Fibroblast of villous mesenchyme (primary cell): ENCODE measurements at regions not wholly inside any gene's neighbourhood (a gene's known extent, or its start where the extent isn't known, plus 50 kb on each side); places are given as distances from the start of the nearest gene placed in this dataset.
"Not testable (repeated sequence)": the region's sequence is repeated elsewhere in the genome, so short reads cannot be mapped to it uniquely, and the experiment has no call there.

Experiments used
- DNase-seq: peaks from one replicate; pipeline ENCODE4 v3.0.0-alpha.2; 2010; ENCODE audit warnings: low read depth
- H3K4me3 ChIP-seq: 2 replicates; pipeline ENCODE4 v1.5.1; 2011; ENCODE audit warnings: low read depth, mild to moderate bottlenecking, low read length
- TF ChIP-seq, protein P1 (sequence below): IDR thresholded peaks from 2 replicates; pipeline ENCODE4 v1.5.1; 2012; ENCODE audit warnings: low read depth, mild to moderate bottlenecking, low read length; ENCODE audit not compliant: insufficient read depth

DNA sequence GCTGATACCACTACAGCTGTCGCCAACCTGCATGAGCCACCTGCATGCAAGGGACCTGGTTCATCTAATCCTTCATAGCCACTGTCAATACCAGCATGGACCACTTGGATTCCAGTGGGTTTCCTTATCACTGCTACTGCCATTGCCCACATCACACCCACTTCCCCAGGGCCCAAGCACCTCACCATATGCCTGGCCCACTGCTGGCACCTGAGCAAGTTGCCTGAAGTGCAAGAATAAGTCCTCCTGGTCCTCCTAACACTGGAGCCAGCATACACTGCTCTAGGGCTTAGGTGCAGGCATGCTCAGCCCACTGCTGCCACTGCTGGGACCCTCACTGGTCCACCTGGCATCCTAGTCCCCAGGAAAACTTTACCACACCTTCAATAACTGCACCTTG, 1136.8 kb upstream of the ADGRL4 start:
- no peak for DNase-seq
- TF ChIP-seq, protein P1, sequence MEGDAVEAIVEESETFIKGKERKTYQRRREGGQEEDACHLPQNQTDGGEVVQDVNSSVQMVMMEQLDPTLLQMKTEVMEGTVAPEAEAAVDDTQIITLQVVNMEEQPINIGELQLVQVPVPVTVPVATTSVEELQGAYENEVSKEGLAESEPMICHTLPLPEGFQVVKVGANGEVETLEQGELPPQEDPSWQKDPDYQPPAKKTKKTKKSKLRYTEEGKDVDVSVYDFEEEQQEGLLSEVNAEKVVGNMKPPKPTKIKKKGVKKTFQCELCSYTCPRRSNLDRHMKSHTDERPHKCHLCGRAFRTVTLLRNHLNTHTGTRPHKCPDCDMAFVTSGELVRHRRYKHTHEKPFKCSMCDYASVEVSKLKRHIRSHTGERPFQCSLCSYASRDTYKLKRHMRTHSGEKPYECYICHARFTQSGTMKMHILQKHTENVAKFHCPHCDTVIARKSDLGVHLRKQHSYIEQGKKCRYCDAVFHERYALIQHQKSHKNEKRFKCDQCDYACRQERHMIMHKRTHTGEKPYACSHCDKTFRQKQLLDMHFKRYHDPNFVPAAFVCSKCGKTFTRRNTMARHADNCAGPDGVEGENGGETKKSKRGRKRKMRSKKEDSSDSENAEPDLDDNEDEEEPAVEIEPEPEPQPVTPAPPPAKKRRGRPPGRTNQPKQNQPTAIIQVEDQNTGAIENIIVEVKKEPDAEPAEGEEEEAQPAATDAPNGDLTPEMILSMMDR: no peak
- H3K4me3 ChIP-seq: no peak overlapping the region

DNA sequence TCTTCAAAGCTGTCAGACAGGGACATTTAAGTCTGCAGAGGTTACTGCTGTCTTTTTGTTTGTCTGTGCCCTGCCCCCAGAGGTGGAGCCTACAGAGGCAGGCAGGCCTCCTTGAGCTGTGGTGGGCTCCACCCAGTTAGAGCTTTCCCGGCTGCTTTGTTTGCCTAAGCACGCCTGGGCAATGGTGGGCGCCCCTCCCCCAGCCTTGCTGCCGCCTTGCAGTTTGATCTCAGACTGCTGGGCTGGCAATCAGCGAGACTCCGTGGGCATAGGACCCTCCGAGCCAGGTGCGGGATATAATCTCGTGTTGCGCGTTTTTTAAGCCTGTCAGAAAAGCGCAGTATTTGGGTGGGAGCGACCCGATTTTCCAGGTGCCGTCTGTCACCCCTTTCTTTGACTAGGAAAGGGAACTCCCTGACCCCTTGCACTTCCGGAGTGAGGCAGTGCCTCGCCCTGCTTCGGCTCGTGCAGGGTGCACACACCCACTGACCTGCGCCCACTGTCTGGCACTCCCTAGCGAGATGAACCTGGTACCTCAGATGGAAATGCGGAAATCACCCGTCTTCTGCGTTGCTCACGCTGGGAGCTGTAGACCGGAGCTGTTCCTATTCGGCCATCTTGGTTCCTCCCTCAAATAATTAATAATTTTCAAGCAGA, 1131.5 kb upstream of the ADGRL4 start:
- DNase-seq, H3K4me3 ChIP-seq: not testable (repeated sequence)

DNA sequence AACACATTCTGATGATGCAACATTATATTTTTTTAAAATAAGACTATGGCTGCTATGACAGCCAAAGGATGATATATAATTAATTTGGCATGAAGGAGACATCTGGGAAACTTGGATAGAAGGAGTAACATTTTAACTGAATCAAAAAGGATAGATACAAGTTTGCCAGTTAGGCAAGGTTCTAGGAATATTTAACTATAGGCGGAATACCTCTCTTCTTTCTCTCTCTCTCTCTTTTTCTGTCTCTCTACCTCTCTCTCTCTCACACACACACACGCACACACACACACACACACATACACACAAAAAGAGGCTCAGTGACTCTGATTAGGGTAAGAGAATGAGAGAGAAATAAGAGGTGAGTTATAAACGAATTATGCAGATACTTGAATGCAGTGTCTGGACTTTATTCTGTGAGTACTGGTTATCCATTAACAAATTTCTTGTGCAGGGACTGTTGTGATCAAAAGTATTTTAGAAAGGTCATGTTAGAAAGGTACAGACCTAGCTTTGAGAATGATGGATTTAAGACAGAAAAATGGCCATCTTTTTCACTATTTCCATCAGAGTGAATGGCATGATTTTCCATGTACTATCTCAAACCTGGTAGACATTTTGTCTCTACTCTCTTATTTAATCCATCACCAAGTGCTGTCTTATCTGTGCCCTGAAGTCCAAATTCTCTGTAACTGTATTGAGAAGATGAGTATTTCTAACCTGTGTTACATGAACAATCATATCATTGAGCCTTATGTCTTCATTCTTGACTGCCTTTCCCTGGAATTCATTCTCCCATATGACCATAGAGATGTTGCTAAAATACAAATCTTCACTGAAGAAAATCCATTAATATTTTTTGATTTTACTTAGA, 1106.9 kb upstream of the ADGRL4 start:
- TF ChIP-seq, protein P1: no peak
- DNase-seq: no peak
- no peak overlapping the region for H3K4me3 ChIP-seq

GRCh38 chr1:80101159-80101558, 1094.6 kb upstream of the ADGRL4 start:
- no peak for DNase-seq
- TF ChIP-seq, protein P1: no peak
- H3K4me3 ChIP-seq: no peak overlapping the region

DNA sequence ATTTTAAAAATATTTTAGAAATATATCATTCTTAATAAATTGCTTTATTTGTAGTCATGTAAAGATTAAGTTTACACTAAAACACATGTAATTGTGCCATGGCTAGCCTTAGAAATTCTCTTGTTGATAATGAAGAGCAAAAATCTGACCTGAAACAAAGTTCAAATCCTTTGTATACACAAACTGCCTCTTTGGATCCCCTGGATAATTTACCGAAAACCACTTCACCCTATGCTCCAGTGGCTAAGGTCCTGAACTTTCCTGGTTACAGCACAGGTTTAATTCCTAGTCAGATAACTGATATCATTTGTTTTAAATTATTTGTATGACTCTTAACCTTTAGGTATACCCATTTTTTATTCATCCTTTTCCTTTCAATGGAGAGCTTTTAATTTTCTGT, 1093.2 kb upstream of the ADGRL4 start:
- no peak for DNase-seq
- no peak overlapping the region for H3K4me3 ChIP-seq
- TF ChIP-seq, protein P1: no peak

GRCh38 chr1:80085067-80085466, 1078.5 kb upstream of the ADGRL4 start:
- H3K4me3 ChIP-seq: no peak overlapping the region
- DNase-seq: no peak
- TF ChIP-seq, protein P1: no peak

- no peak for DNase-seq
- H3K4me3 ChIP-seq: no peak overlapping the region
- TF ChIP-seq, protein P1: no peak
Observed at GRCh38 chr1:80083892-80084291, 1077.4 kb upstream of the ADGRL4 start.
